GM12873 (cell line): ENCODE measurements at regions not wholly inside any gene's neighbourhood (a gene's known extent, or its start where the extent isn't known, plus 50 kb on each side); places are given as distances from the start of the nearest gene placed in this dataset.

Experiments
- CTCF ChIP-seq: IDR thresholded peaks from 2 replicates; pipeline ENCODE4 v1.5.1; 2012; ENCODE audit warnings: low read depth, mild to moderate bottlenecking, moderate library complexity, low read length, control low read depth; ENCODE audit not compliant: insufficient read depth; ENCODE audit errors: missing control alignments

GRCh38 chr2:78065366-78065765 is 543.2 kb upstream of the LRRTM4 start:
- TF ChIP-seq CTCF: no peak

- no peak for TF ChIP-seq CTCF
Observed at GRCh38 chr2:78068808-78069207, 546.6 kb upstream of the LRRTM4 start.

- no peak for TF ChIP-seq CTCF
Observed at GRCh38 chr2:78070693-78071092, 548.5 kb upstream of the LRRTM4 start.

GRCh38 chr2:78077633-78078032 is 555.5 kb upstream of the LRRTM4 start:
- TF ChIP-seq CTCF: no peak

- no peak for TF ChIP-seq CTCF
Observed at GRCh38 chr2:78082555-78082954, 560.4 kb upstream of the LRRTM4 start.

- no peak for TF ChIP-seq CTCF
Observed at GRCh38 chr2:78093436-78093835, 571.3 kb upstream of the LRRTM4 start.

- no peak for TF ChIP-seq CTCF
Observed at GRCh38 chr2:78109272-78109671, 587.1 kb upstream of the LRRTM4 start.
